ENCODE measurements at regions not wholly inside any gene's neighbourhood (a gene's known extent, or its start where the extent isn't known, plus 50 kb on each side); places are given as distances from the start of the nearest gene placed in this dataset.
"Not testable (repeated sequence)": the region's sequence is repeated elsewhere in the genome, so short reads cannot be mapped to it uniquely, and the experiment has no call there.

- H3K4me3 ChIP-seq (ENCODE audit: low read depth, low read length) = no peak overlapping the region
- DNase-seq (ENCODE audit: low read depth) = no peak
- no peak for TF ChIP-seq CTCF (IDR thresholded peaks at IDR 0.05; ENCODE audit: low read depth, low read length, missing control alignments)
- in situ Hi-C loops (cut with HindIII; ENCODE audit: low sequenced_read_pairs) = no loop called here
Observed at GRCh38 chr1:163614361-163614760, 292.6 kb downstream of the NUF2 start.

GRCh38 chr1:163628034-163628773 lies 306.4 kb downstream of the NUF2 start:
- in situ Hi-C loops (cut with HindIII; ENCODE audit: low sequenced_read_pairs) = no loop called here
- TF ChIP-seq CTCF (IDR thresholded peaks at IDR 0.05; ENCODE audit: low read depth, low read length, missing control alignments) = no peak
- H3K4me3 ChIP-seq (ENCODE audit: low read depth, low read length) = no peak overlapping the region
- DNase-seq (ENCODE audit: low read depth) = no peak

DNA sequence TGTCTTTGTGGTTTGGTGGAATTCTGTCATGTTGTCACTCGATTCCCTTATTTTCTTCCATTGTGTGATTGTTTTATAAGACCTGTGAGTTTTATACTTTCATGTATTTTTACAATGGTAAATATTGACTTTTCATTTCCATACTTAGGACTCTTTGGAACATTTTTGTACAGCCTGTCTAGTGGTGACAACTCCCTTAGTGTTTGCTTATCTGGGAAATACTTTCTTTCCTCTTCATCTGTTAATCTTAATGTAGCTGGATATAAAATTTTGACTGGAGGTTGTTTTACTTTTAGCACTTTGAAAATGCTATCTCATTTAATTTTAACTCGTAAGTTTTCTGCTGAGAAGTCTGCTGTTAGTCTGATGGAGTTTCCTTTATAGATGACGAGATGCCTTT lies 310.5 kb downstream of the NUF2 start:
- no peak for TF ChIP-seq CTCF (IDR thresholded peaks at IDR 0.05; ENCODE audit: low read depth, low read length, missing control alignments)
- in situ Hi-C loops (cut with HindIII; ENCODE audit: low sequenced_read_pairs) = no loop called here
- DNase-seq (ENCODE audit: low read depth) = no peak

GRCh38 chr1:163633366-163633765 lies 311.6 kb downstream of the NUF2 start:
- no peak overlapping the region for H3K4me3 ChIP-seq (ENCODE audit: low read depth, low read length)
- no peak for DNase-seq (ENCODE audit: low read depth)
- in situ Hi-C loops (cut with HindIII; ENCODE audit: low sequenced_read_pairs) = no loop called here
- TF ChIP-seq CTCF (IDR thresholded peaks at IDR 0.05; ENCODE audit: low read depth, low read length, missing control alignments) = no peak

More for the DNA sequence above, 310.5 kb downstream of the NUF2 start:
- H3K4me3 ChIP-seq (ENCODE audit: low read depth, low read length) = no peak overlapping the region

DNA sequence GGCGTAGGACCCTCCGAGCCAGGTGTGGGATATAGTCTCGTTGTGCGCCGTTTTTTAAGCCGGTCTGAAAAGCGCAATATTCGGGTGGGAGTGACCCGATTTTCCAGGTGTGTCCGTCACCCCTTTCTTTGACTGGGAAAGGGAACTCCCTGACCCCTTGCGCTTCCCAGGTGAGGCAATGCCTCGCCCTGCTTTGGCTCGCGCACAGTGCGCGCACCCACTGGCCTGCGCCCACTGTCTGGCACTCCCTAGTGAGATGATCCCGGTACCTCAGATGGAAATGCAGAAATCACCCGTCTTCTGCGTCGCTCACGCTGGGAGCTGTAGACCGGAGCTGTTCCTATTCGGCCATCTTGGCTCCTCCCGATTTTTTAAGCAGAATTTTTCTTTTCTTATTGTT lies 323.9 kb downstream of the NUF2 start:
- in situ Hi-C loops (cut with HindIII; ENCODE audit: low sequenced_read_pairs) = not testable (repeated sequence)

GRCh38 chr1:163650624-163651023 lies 328.9 kb downstream of the NUF2 start:
- TF ChIP-seq CTCF (IDR thresholded peaks at IDR 0.05; ENCODE audit: low read depth, low read length, missing control alignments) = no peak
- DNase-seq (ENCODE audit: low read depth) = no peak
- no peak overlapping the region for H3K4me3 ChIP-seq (ENCODE audit: low read depth, low read length)
- in situ Hi-C loops (cut with HindIII; ENCODE audit: low sequenced_read_pairs) = no loop called here

More for the DNA sequence above, 323.9 kb downstream of the NUF2 start:
- not testable (repeated sequence) for DNase-seq (ENCODE audit: low read depth); H3K4me3 ChIP-seq (ENCODE audit: low read depth, low read length)

DNA sequence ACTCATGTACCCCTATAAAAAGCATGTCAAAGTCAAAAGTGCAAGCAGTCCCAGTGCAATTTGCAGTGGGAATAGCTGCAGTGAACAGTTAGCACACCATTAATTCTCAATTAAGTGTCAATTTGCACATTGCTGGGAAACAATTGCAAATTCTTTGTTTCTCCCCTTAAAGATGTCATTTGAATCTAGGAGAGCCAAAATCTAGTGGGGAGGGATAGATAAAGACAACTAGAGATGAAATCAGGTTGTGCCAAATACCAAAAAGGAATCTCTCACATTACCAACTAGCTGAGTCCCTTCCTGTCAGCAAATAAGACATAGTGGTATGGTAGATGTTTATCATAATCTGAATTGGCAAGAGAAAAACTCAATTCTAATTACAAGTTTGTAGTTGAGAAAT lies 330.7 kb downstream of the NUF2 start:
- TF ChIP-seq CTCF (IDR thresholded peaks at IDR 0.05; ENCODE audit: low read depth, low read length, missing control alignments) = no peak
- no peak for DNase-seq (ENCODE audit: low read depth)
- in situ Hi-C loops (cut with HindIII; ENCODE audit: low sequenced_read_pairs) = no loop called here

More for the DNA sequence above, 330.7 kb downstream of the NUF2 start:
- no peak overlapping the region for H3K4me3 ChIP-seq (ENCODE audit: low read depth, low read length)

All from astrocyte of the cerebellum (primary cell).